Caco-2 (cell line): ENCODE measurements at regions not wholly inside any gene's neighbourhood (a gene's known extent, or its start where the extent isn't known, plus 50 kb on each side); places are given as distances from the start of the nearest gene placed in this dataset.

Source experiments
- BruUV-seq: library from RNA; stranded (reverse); fragments of 400-500 nt; replicated peaks from 2 replicates; lab custom pipeline; 2021; lab: Mats Ljungman, UMichigan
- CTCF ChIA-PET: fragments of 300-600 bp; sonication (Branson Sonifier 250); formaldehyde crosslinking; loops from one replicate; lab custom pipeline; 2022; ENCODE audit warnings: antibody characterized with exemption; lab: Charles Lee
- POLR2A ChIA-PET: fragments of 300-600 bp; sonication (Branson Sonifier 250); formaldehyde crosslinking; loops from one replicate; lab custom pipeline; 2022; ENCODE audit warnings: antibody characterized with exemption; lab: Charles Lee
- DNase-seq, 2 experiments: peaks; one replicate each; pipeline versions ENCODE4 v3.0.0 to v3.0.0-alpha.2; 2020 to 2022
- H3K27me3 ChIP-seq: replicated peaks from 2 replicates; pipeline ENCODE4 v1.6.0; 2011; ENCODE audit warnings: low read length; ENCODE audit not compliant: control insufficient read depth, insufficient read depth
- H3K36me3 ChIP-seq: 2 replicates; pipeline ENCODE4 v1.5.1; 2011; ENCODE audit warnings: low read length; ENCODE audit not compliant: control insufficient read depth, insufficient read depth
- H3K4me1 ChIP-seq: fragments of 250-450 bp; sonication (Bioruptor Pico); 2 replicates; pipeline ENCODE4 v1.5.1; 2020; ENCODE audit warnings: mild to moderate bottlenecking
- H3K4me3 ChIP-seq: 2 replicates; pipeline ENCODE4 v1.5.1; 2011; ENCODE audit warnings: low read depth, mild to moderate bottlenecking, control low read depth, low read length
- H3K9me3 ChIP-seq: fragments of 250-450 bp; sonication (Bioruptor Pico); 2 replicates; pipeline ENCODE4 v1.5.1; 2020; ENCODE audit warnings: mild to moderate bottlenecking, moderate library complexity
- H3K27ac Mint-ChIP-seq: one replicate; pipeline ENCODE4 v1.8.0; 2022; ENCODE audit warnings: mixed read lengths; ENCODE audit not compliant: unreplicated experiment
- H3K27me3 Mint-ChIP-seq: one replicate; pipeline ENCODE4 v1.8.0; 2022; ENCODE audit warnings: mixed read lengths; ENCODE audit not compliant: insufficient read depth, unreplicated experiment
- H3K36me3 Mint-ChIP-seq: one replicate; pipeline ENCODE4 v1.8.0; 2022; ENCODE audit warnings: mild to moderate bottlenecking, mixed read lengths; ENCODE audit not compliant: insufficient read depth, unreplicated experiment
- H3K4me1 Mint-ChIP-seq: one replicate; pipeline ENCODE4 v1.8.0; 2022; ENCODE audit warnings: low read depth, mixed read lengths; ENCODE audit not compliant: unreplicated experiment
- H3K4me3 Mint-ChIP-seq: one replicate; pipeline ENCODE4 v1.8.0; 2022; ENCODE audit warnings: mild to moderate bottlenecking, moderate library complexity, mixed read lengths; ENCODE audit not compliant: unreplicated experiment
- H3K9me3 Mint-ChIP-seq: one replicate; pipeline ENCODE4 v1.8.0; 2022; ENCODE audit warnings: mixed read lengths; ENCODE audit not compliant: unreplicated experiment
- intact Hi-C: fragments of 100-400 bp; cut with micrococcal nuclease; formaldehyde crosslinking; loops from one replicate; pipeline ENCODE4 v1.10.0; 2022; ENCODE audit not compliant: unreplicated experiment
- TF ChIP-seq, protein P1 (sequence below), 2 experiments: fragments of 200-600 bp in 1 of 2; IDR thresholded peaks; 1 replicate in 1 of 2; 2 replicates in 1 of 2; pipeline versions ENCODE4 v1.5.1 to v1.8.0; 2011 to 2022; ENCODE audit warnings: antibody characterized with exemption in 1 of 2, control low read depth in 1 of 2, inconsistent platforms in 1 of 2, low read depth in 1 of 2, low read length in 1 of 2, mild to moderate bottlenecking in 1 of 2, moderate library complexity in 1 of 2; ENCODE audit not compliant: insufficient read depth in 1 of 2, severe bottlenecking in 1 of 2, unreplicated experiment in 1 of 2

DNA sequence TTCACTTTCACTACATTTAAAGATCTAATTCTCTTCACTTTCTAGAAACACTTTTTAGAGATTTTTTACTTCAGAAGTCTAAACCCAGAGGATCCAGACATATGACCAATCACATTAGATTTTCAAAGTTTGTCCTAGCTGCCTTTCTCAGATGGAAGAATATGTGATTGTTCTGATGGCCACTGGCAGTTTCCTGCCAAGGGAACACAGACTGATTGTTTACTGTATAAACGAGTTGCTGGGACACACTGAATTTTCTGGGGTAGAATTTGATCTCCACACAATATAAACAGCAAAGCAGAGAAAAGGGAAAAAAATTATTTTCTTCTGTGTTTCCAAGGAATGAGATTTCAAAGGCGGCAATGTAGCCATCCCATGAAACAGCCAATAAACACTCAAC lies 480.0 kb downstream of the TOX3 start:
- ChIA-PET CTCF (no interaction called here), POLR2A (no interaction called here)
- H3K4me1 ChIP-seq = no peaks in the 10 kb centered on the region
- no peak for DNase-seq
- Mint-ChIP-seq H3K4me3 (no peak overlapping the region), H3K27ac (no peak overlapping the region), H3K9me3 (no peaks in the 10 kb centered on the region), H3K36me3 (no peaks in the 10 kb centered on the region), H3K27me3 (peaks cover 3% of the 10 kb centered on the region), H3K4me1 (no peaks in the 10 kb centered on the region)
- intact Hi-C loops = no loop called here
- no peak overlapping the region for H3K4me3 ChIP-seq
- no peaks in the 10 kb centered on the region for H3K36me3 ChIP-seq
- no peaks in the 10 kb centered on the region for H3K27me3 ChIP-seq
- H3K9me3 ChIP-seq = no peaks in the 10 kb centered on the region; the same call in 1 of the 2 replicates
- BruUV-seq = no TSS peak
- TF ChIP-seq, protein P1, sequence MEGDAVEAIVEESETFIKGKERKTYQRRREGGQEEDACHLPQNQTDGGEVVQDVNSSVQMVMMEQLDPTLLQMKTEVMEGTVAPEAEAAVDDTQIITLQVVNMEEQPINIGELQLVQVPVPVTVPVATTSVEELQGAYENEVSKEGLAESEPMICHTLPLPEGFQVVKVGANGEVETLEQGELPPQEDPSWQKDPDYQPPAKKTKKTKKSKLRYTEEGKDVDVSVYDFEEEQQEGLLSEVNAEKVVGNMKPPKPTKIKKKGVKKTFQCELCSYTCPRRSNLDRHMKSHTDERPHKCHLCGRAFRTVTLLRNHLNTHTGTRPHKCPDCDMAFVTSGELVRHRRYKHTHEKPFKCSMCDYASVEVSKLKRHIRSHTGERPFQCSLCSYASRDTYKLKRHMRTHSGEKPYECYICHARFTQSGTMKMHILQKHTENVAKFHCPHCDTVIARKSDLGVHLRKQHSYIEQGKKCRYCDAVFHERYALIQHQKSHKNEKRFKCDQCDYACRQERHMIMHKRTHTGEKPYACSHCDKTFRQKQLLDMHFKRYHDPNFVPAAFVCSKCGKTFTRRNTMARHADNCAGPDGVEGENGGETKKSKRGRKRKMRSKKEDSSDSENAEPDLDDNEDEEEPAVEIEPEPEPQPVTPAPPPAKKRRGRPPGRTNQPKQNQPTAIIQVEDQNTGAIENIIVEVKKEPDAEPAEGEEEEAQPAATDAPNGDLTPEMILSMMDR (IDR thresholded peaks at IDR 0.05; ENCODE audit: insufficient read depth in 1 of 2, low read depth in 1 of 2, low read length in 1 of 2, severe bottlenecking in 1 of 2, unreplicated experiment in 1 of 2) = no peak

DNA sequence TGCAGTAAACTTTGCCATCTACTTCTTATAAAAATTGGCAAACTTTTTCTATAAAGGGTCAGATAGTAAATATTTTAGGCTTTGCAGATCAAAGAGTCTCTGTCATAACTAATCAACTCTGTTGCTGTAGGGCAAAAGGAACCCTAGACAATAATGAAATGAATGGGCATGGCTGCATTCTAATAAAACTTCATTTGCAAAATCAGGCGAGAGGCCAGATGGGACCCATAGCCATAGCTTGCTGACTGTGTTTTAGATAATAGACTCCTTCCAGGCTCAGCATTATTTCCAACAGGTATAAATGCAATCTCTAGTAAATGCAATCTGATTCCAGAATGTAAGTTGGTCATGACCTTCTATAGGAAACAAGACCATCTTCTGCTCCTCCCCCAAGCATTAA lies 490.7 kb downstream of the TOX3 start:
- Histone ChIP-seq H3K4me1 (no peaks in the 10 kb centered on the region), H3K27me3 (no peaks in the 10 kb centered on the region), H3K36me3 (no peaks in the 10 kb centered on the region), H3K9me3 (no peaks in the 10 kb centered on the region), H3K4me3 (no peak overlapping the region)
- Mint-ChIP-seq H3K36me3 (no peaks in the 10 kb centered on the region), H3K4me3 (no peak overlapping the region), H3K27me3 (peaks cover 5% of the 10 kb centered on the region), H3K4me1 (no peaks in the 10 kb centered on the region), H3K9me3 (no peaks in the 10 kb centered on the region), H3K27ac (no peak overlapping the region)
- ChIA-PET POLR2A (no interaction called here), CTCF (no interaction called here)
- no peak for DNase-seq
- intact Hi-C loops = no loop called here
- TF ChIP-seq, protein P1 (IDR thresholded peaks at IDR 0.05; ENCODE audit: insufficient read depth in 1 of 2, low read depth in 1 of 2, low read length in 1 of 2, severe bottlenecking in 1 of 2, unreplicated experiment in 1 of 2) = no peak
- no TSS peak for BruUV-seq

DNA sequence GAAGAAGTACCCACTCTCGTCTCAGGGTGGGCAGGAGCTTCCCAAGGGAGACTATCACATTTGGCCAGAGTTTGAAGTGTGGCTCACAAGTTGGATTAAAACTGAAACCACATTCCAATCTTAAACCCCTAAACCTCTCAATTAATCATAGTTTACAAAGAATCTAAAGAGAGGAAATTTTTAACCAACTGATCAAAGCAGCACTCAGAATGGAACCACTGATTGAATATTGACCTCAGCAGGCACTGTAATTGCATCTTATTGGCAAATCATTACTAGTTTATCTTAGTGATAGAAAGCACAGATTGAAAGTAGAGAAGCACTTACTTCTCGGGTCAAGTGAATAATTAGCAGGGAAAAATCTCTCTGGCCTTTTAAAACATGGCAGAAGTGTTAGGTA lies 491.6 kb downstream of the TOX3 start:
- Mint-ChIP-seq H3K36me3 (no peaks in the 10 kb centered on the region), H3K9me3 (no peaks in the 10 kb centered on the region), H3K4me3 (no peak overlapping the region), H3K27ac (no peak overlapping the region), H3K27me3 (peaks cover 5% of the 10 kb centered on the region), H3K4me1 (no peaks in the 10 kb centered on the region)
- no peaks in the 10 kb centered on the region for H3K4me1 ChIP-seq
- POLR2A ChIA-PET = no interaction called here
- TF ChIP-seq, protein P1 (IDR thresholded peaks at IDR 0.05; ENCODE audit: insufficient read depth in 1 of 2, low read depth in 1 of 2, low read length in 1 of 2, severe bottlenecking in 1 of 2, unreplicated experiment in 1 of 2) = no peak
- CTCF ChIA-PET = no interaction called here
- no peaks in the 10 kb centered on the region for H3K9me3 ChIP-seq
- H3K27me3 ChIP-seq = no peaks in the 10 kb centered on the region
- intact Hi-C loops = no loop called here
- no peak overlapping the region for H3K4me3 ChIP-seq
- no peaks in the 10 kb centered on the region for H3K36me3 ChIP-seq
- BruUV-seq = no TSS peak
- no peak for DNase-seq
